ENCODE measurements at regions not wholly inside any gene's neighbourhood (a gene's known extent, or its start where the extent isn't known, plus 50 kb on each side); places are given as distances from the start of the nearest gene placed in this dataset.

DNA sequence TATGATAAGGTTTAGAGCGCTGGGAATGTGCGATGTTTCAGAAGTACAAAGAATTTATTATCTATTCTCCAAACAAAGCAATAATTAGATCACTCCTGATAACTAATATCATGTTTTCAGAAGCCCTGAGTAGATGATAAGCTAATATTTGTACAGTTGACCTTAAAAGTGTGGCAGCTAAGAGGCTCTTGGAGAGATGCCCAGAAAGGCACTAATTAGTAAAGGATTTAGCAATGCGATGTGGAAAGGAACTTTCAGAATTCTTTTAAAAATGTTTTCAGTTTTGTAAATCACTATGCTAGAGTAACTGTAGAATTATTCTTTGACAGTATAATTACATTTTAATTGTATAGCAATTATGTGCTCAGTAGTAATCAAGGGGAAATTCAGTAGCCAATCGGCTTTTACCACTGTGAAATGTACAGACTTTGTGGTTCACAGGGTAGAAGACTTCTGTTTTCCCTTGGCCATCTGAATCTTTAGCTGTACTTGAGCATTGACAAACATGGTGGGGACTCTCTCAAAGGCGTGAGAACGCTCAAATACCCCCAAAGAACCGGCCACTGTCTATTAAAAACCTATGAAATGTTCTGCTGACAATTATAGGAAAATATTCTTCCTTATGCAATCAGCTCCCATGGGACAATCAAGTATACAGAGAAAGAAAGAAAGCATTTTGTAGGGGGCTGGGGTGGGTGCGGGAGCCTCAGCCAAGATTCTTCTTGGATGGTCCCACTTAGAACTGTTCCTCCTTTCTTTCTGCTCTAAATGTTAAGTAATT lies 262.8 kb upstream of the AGAP1 start:
- no peak for DNase-seq (ENCODE audit: low read depth)
- TF ChIP-seq, protein P1, sequence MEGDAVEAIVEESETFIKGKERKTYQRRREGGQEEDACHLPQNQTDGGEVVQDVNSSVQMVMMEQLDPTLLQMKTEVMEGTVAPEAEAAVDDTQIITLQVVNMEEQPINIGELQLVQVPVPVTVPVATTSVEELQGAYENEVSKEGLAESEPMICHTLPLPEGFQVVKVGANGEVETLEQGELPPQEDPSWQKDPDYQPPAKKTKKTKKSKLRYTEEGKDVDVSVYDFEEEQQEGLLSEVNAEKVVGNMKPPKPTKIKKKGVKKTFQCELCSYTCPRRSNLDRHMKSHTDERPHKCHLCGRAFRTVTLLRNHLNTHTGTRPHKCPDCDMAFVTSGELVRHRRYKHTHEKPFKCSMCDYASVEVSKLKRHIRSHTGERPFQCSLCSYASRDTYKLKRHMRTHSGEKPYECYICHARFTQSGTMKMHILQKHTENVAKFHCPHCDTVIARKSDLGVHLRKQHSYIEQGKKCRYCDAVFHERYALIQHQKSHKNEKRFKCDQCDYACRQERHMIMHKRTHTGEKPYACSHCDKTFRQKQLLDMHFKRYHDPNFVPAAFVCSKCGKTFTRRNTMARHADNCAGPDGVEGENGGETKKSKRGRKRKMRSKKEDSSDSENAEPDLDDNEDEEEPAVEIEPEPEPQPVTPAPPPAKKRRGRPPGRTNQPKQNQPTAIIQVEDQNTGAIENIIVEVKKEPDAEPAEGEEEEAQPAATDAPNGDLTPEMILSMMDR (conservative IDR thresholded peaks at IDR 0.05; ENCODE audit: low read depth, low read length) = no peak
- no peak overlapping the region for H3K4me3 ChIP-seq (ENCODE audit: low read depth, low read length)

DNA sequence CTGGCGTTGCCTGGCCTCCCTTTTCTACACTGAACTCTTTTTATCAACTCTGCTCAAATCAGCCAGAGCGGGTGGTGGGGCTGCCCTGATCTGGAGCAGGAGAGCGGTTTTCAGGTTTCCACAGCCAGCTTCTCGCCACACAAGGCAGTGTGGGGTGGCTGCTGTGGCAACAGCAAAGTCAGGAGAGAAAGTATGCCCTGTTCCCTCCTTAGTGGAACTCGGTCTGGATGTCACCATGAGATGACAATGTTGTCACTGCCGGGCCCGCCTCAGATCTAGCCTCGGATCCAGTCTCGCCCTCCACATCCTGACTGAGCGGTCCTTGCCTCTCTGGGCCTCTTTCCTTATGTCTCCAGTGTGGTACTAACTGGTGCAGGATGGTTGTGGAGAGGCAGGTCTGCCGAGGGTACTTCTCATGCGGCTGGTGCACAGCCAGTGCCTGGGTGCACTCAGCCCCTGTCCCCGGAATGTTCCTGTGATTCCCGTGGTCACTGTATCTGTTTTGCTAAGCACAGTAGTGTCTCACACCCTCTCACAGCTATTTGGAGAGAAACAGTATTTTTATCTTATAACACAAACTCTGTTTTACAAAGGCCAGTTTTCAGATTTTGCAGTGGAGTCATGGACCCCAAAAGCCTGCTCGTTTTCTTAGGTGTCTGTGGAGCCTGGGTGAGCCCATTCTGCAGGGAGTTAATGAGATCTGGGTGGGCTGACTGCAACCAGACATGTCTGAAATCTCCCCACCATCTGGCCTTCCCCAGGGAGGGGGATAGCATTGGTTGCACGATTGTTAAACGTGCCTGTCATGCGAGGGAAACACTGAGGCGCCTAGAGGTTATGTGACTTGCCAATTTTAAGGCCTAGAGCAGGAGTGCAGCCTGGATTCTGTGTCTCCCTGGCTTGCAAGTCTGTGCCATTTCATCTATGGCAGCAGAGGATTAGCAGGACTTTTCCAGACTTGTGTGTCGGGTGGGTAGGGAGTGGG lies 261.1 kb upstream of the AGAP1 start:
- DNase-seq (ENCODE audit: low read depth) = no peak
- no peak overlapping the region for H3K4me3 ChIP-seq (ENCODE audit: low read depth, low read length)
- TF ChIP-seq, protein P1 (conservative IDR thresholded peaks at IDR 0.05; ENCODE audit: low read depth, low read length) = no peak

GRCh38 chr2:235234736-235235135 lies 259.1 kb upstream of the AGAP1 start:
- H3K4me3 ChIP-seq (ENCODE audit: low read depth, low read length) = no peak overlapping the region
- TF ChIP-seq, protein P1 (conservative IDR thresholded peaks at IDR 0.05; ENCODE audit: low read depth, low read length) = no peak
- no peak for DNase-seq (ENCODE audit: low read depth)

DNA sequence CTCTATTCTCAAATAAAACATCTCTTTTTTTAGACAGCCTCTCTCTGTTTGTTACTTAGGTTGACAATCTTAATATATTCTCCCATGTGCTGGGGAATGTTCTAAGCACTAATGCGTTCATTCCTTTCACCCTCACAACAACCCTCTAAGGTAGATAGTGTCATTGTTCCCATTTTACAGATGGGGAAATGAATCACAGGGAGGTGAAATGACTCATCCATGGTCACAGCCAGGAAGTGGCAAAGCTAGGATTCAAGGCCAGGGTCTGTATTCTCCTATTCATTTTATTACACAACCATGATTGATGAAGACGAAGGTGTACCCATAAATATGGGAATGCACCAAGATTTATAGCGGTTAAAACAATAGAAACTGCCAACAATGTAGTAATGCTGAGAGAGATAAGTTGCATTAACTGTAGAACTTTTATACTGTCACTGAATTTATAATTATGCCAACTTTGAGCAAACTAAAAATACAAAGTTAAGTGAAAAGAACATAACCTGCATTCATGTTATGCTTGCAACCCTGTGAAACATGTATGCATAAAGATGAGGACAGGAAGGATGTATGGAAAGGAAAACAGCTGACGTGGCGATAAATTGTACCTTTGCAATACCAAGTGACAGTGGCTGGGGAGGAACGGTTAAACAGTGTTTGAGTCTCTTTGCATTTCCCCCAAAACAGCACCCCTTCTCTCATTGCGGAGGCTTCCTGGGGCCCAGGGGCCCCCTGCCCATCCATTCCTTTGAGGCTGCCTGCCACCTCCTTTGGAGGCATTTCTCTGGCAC lies 257.7 kb upstream of the AGAP1 start:
- TF ChIP-seq, protein P1 (conservative IDR thresholded peaks at IDR 0.05; ENCODE audit: low read depth, low read length) = no peak
- DNase-seq (ENCODE audit: low read depth) = no peak

DNA sequence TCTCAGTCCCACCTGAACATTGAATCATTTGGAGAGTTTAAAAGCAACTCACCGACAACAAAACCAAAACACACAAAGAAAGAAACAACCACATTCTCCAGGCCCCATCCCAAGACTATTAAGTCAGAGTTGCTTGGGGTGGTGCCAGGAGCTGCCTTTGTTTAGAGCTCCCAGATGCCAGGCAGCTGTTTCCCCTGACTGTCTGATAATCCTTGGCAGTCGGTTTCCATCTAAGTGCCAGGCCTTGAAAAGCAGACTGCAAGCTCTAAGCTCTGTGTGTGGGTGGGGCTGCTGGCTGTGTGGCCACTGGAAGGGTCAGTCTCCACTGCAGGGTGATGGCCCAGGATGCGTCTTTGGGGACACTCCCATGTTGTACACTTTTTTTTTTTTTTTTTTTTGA lies 255.3 kb upstream of the AGAP1 start:
- TF ChIP-seq, protein P1 (conservative IDR thresholded peaks at IDR 0.05; ENCODE audit: low read depth, low read length) = no peak
- DNase-seq (ENCODE audit: low read depth) = no peak
- H3K4me3 ChIP-seq (ENCODE audit: low read depth, low read length) = no peak overlapping the region

More for the DNA sequence above, 257.7 kb upstream of the AGAP1 start:
- H3K4me3 ChIP-seq (ENCODE audit: low read depth, low read length) = no peak overlapping the region

- no peak for DNase-seq (ENCODE audit: low read depth)
- TF ChIP-seq, protein P1 (conservative IDR thresholded peaks at IDR 0.05; ENCODE audit: low read depth, low read length) = no peak
- H3K4me3 ChIP-seq (ENCODE audit: low read depth, low read length) = no peak overlapping the region
Observed at GRCh38 chr2:235240574-235240973, 253.3 kb upstream of the AGAP1 start.
